ENCODE measurements at regions not wholly inside any gene's neighbourhood (a gene's known extent, or its start where the extent isn't known, plus 50 kb on each side); places are given as distances from the start of the nearest gene placed in this dataset.

GRCh38 chr21:35256468-35256988, 207.4 kb upstream of the RUNX1 start (continued):
- peak; percentile 49; the same call in 1 of the 2 replicates for TF ChIP-seq ZNF518A (tag by site-specific recombination; conservative IDR thresholded peaks at IDR 0.05; ENCODE audit: low read depth)
- TF ChIP-seq ZNF174 (tag by site-specific recombination; IDR thresholded peaks at IDR 0.05) = no peak
- peak; percentile 87 for TF ChIP-seq SP7 (tag by site-specific recombination; IDR thresholded peaks at IDR 0.05)
- TF ChIP-seq EGR2 (tag by site-specific recombination; IDR thresholded peaks at IDR 0.05; ENCODE audit: low read depth) = no peak
- 0 out of 2 replicates have a peak, but pooled peaks have one; percentile 60 for TF ChIP-seq ZNF24 (tag by site-specific recombination; IDR thresholded peaks at IDR 0.05)
- TF ChIP-seq, protein P1, sequence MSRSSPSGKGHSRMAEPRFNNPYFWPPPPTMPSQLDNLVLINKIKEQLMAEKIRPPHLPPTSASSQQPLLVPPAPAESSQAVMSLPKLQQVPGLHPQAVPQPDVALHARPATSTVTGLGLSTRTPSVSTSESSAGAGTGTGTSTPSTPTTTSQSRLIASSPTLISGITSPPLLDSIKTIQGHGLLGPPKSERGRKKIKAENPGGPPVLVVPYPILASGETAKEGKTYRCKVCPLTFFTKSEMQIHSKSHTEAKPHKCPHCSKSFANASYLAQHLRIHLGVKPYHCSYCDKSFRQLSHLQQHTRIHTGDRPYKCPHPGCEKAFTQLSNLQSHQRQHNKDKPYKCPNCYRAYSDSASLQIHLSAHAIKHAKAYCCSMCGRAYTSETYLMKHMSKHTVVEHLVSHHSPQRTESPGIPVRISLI (tag by site-specific recombination; IDR thresholded peaks at IDR 0.05) = no peak
- peak; percentile 93 for TF ChIP-seq TRIM28 (IDR thresholded peaks at IDR 0.05; ENCODE audit: borderline replicate concordance, low read length)
- no peak for TF ChIP-seq ZNF266 (tag by site-specific recombination; IDR thresholded peaks at IDR 0.05; ENCODE audit: low read depth)
- TF ChIP-seq ZNF707 (tag by site-specific recombination; IDR thresholded peaks at IDR 0.05) = no peak
- TF ChIP-seq YY1 (tag by site-specific recombination; IDR thresholded peaks at IDR 0.05) = no peak
- TF ChIP-seq KLF10 (tag by site-specific recombination; IDR thresholded peaks at IDR 0.05) = no peak
- no peak for TF ChIP-seq ZNF704 (tag by site-specific recombination; IDR thresholded peaks at IDR 0.05)
- no peak for TF ChIP-seq GLI2 (tag by site-specific recombination; IDR thresholded peaks at IDR 0.05; ENCODE audit: borderline replicate concordance, low read depth)
- TF ChIP-seq MYNN (tag by site-specific recombination; IDR thresholded peaks at IDR 0.05; ENCODE audit: borderline replicate concordance) = no peak
- TF ChIP-seq ZNF121 (tag by site-specific recombination; IDR thresholded peaks at IDR 0.05) = no peak
- TF ChIP-seq, protein P2, sequence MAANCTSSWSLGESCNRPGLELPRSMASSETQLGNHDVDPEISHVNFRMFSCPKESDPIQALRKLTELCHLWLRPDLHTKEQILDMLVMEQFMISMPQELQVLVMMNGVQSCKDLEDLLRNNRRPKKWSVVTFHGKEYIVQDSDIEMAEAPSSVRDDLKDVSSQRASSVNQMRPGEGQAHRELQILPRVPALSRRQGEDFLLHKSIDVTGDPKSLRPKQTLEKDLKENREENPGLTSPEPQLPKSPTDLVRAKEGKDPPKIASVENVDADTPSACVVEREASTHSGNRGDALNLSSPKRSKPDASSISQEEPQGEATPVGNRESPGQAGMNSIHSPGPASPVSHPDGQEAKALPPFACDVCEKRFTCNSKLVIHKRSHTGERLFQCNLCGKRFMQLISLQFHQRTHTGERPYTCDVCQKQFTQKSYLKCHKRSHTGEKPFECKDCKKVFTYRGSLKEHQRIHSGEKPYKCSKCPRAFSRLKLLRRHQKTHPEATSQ (tag by site-specific recombination; IDR thresholded peaks at IDR 0.05) = 0 out of 2 replicates have a peak, but pooled peaks have one; percentile 13
- no peak for TF ChIP-seq ZNF169 (tag by site-specific recombination; IDR thresholded peaks at IDR 0.05)
- TF ChIP-seq YY2 (tag by site-specific recombination; IDR thresholded peaks at IDR 0.05) = no peak
- no peak for TF ChIP-seq ZNF514 (tag by site-specific recombination; IDR thresholded peaks at IDR 0.05)
- no peak for TF ChIP-seq KLF7 (tag by site-specific recombination; IDR thresholded peaks at IDR 0.05; ENCODE audit: borderline replicate concordance)
- TF ChIP-seq ZNF114 (tag by site-specific recombination; IDR thresholded peaks at IDR 0.05) = no peak
- no peak for TF ChIP-seq ZNF16 (tag by site-specific recombination; IDR thresholded peaks at IDR 0.05; ENCODE audit: low read depth)
- TF ChIP-seq ZNF530 (tag by site-specific recombination; IDR thresholded peaks at IDR 0.05; ENCODE audit: low read depth) = no peak
- TF ChIP-seq ZNF274 (IDR thresholded peaks at IDR 0.05; ENCODE audit: low read length) = no peak
- no peak for TF ChIP-seq ZNF274 (tag by site-specific recombination; IDR thresholded peaks at IDR 0.05; ENCODE audit: borderline replicate concordance)

All from HEK293 (cell line).